ENCODE measurements at regions not wholly inside any gene's neighbourhood (a gene's known extent, or its start where the extent isn't known, plus 50 kb on each side); places are given as distances from the start of the nearest gene placed in this dataset.
A peak's percentile ranks its signal among the peaks of the same experiment; 100 is the strongest.

- no peak for DNase-seq
These were observed 268.0 kb downstream of the PTPRC start for GRCh38 chr1:198906739-198907422.

GRCh38 chr1:198907423-198907746 lies 268.5 kb downstream of the PTPRC start:
- DNase-seq = no peak

GRCh38 chr1:198908995-198909394 lies 270.2 kb downstream of the PTPRC start:
- peak; percentile 43 for DNase-seq

- DNase-seq = peak; percentile 59
These were observed 271.1 kb downstream of the PTPRC start for GRCh38 chr1:198909973-198910372.

GRCh38 chr1:198910816-198911215 lies 272.0 kb downstream of the PTPRC start:
- DNase-seq = no peak

GRCh38 chr1:198912046-198912445 lies 273.2 kb downstream of the PTPRC start:
- DNase-seq = no peak

GRCh38 chr1:198913667-198914066 lies 274.8 kb downstream of the PTPRC start:
- peak; percentile 84 for DNase-seq

GRCh38 chr1:198915327-198916231 lies 276.7 kb downstream of the PTPRC start:
- DNase-seq = no peak

GRCh38 chr1:198917226-198917625 lies 278.4 kb downstream of the PTPRC start:
- no peak for DNase-seq

- DNase-seq = no peak
These were observed 280.1 kb downstream of the PTPRC start for GRCh38 chr1:198918920-198919319.

- no peak for DNase-seq
These were observed 281.0 kb downstream of the PTPRC start for GRCh38 chr1:198919667-198920398.

- no peak for DNase-seq
These were observed 284.0 kb downstream of the PTPRC start for GRCh38 chr1:198922638-198923430.

- DNase-seq = no peak
These were observed 285.2 kb downstream of the PTPRC start for GRCh38 chr1:198923993-198924392.

GRCh38 chr1:198925567-198925966 lies 286.7 kb downstream of the PTPRC start:
- DNase-seq = no peak

GRCh38 chr1:198927129-198927528 lies 288.3 kb downstream of the PTPRC start:
- no peak for DNase-seq

- no peak for DNase-seq
These were observed 290.3 kb downstream of the PTPRC start for GRCh38 chr1:198929111-198929604.

- DNase-seq = peak; percentile 62
These were observed 291.2 kb downstream of the PTPRC start for GRCh38 chr1:198929961-198930599.

GRCh38 chr1:198932351-198932991 lies 293.6 kb downstream of the PTPRC start:
- peak; percentile 28 for DNase-seq

GRCh38 chr1:198933515-198934222 lies 294.8 kb downstream of the PTPRC start:
- no peak for DNase-seq

- DNase-seq = no peak
These were observed 295.6 kb downstream of the PTPRC start for GRCh38 chr1:198934426-198934825.

- DNase-seq = peak; percentile 52
These were observed 296.1 kb downstream of the PTPRC start for GRCh38 chr1:198934901-198935305.

All from fibroblast of skin of scalp (primary cell).